Neural progenitor cell (in vitro differentiated cells): ENCODE measurements at regions not wholly inside any gene's neighbourhood (a gene's known extent, or its start where the extent isn't known, plus 50 kb on each side); places are given as distances from the start of the nearest gene placed in this dataset.

Source experiments
- DNase-seq: peaks from one replicate; pipeline ENCODE4 v3.0.0-alpha.2; 2016; ENCODE audit warnings: low spot score
- H2AFZ ChIP-seq: fragments of 200-600 bp; sonication (generic); replicated peaks from 2 replicates; pipeline ENCODE4 v1.6.1; 2016; ENCODE audit warnings: antibody characterized with exemption
- H3F3A ChIP-seq: fragments of 200-600 bp; sonication (generic); 2 replicates; pipeline ENCODE4 v1.6.1; 2016; ENCODE audit warnings: antibody characterized with exemption, low read depth
- H3K27ac ChIP-seq: fragments of 200-600 bp; sonication (generic); 2 replicates; pipeline ENCODE4 v1.5.1; 2016; ENCODE audit warnings: mild to moderate bottlenecking
- H3K27me3 ChIP-seq: fragments of 200-600 bp; sonication (generic); 2 replicates; pipeline ENCODE4 v1.6.1; 2016; ENCODE audit warnings: mild to moderate bottlenecking, moderate library complexity
- H3K36me3 ChIP-seq: fragments of 200-600 bp; sonication (generic); 2 replicates; pipeline ENCODE4 v1.5.1; 2016
- H3K4me1 ChIP-seq: fragments of 200-600 bp; sonication (generic); 2 replicates; pipeline ENCODE4 v1.6.1; 2016; ENCODE audit warnings: mixed run types
- H3K4me2 ChIP-seq: fragments of 200-600 bp; sonication (generic); 2 replicates; pipeline ENCODE4 v1.6.1; 2016
- H3K4me3 ChIP-seq: fragments of 200-600 bp; sonication (generic); 2 replicates; pipeline ENCODE4 v1.5.1; 2016
- H3K79me2 ChIP-seq: fragments of 200-600 bp; sonication (generic); 2 replicates; pipeline ENCODE4 v1.6.1; 2016; ENCODE audit warnings: low read depth
- H3K9ac ChIP-seq: fragments of 200-600 bp; sonication (generic); 2 replicates; pipeline ENCODE4 v1.6.1; 2016
- H3K9me3 ChIP-seq: fragments of 200-600 bp; sonication (generic); 2 replicates; pipeline ENCODE4 v1.5.1; 2016; ENCODE audit warnings: low read depth
- H4K20me1 ChIP-seq: fragments of 200-600 bp; sonication (generic); 2 replicates; pipeline ENCODE4 v1.6.1; 2016; ENCODE audit warnings: low read depth
- H3K27ac Mint-ChIP-seq: 3 replicates; pipeline ENCODE4 v1.8.0; 2021; ENCODE audit warnings: mixed read lengths
- H3K27me3 Mint-ChIP-seq: 2 replicates; pipeline ENCODE4 v1.8.0; 2022; ENCODE audit warnings: low read depth, mild to moderate bottlenecking, inconsistent platforms, moderate library complexity, mixed read lengths; ENCODE audit not compliant: insufficient read depth
- H3K36me3 Mint-ChIP-seq: 3 replicates; pipeline ENCODE4 v1.8.0; 2021; ENCODE audit warnings: mixed read lengths
- H3K4me1 Mint-ChIP-seq: 3 replicates; pipeline ENCODE4 v1.8.0; 2021; ENCODE audit warnings: mixed read lengths
- H3K4me3 Mint-ChIP-seq: 3 replicates; pipeline ENCODE4 v1.8.0; 2021; ENCODE audit warnings: mild to moderate bottlenecking, moderate library complexity, mixed read lengths
- H3K9me3 Mint-ChIP-seq: 3 replicates; pipeline ENCODE4 v1.8.0; 2020; ENCODE audit warnings: mixed read lengths
- EZH2 ChIP-seq: fragments of 200-600 bp; sonication (generic); IDR thresholded peaks from 2 replicates; pipeline ENCODE4 v1.6.1; 2017; ENCODE audit warnings: antibody characterized with exemption, mild to moderate bottlenecking, moderate library complexity
- EZH2phosphoT487 ChIP-seq: fragments of 200-600 bp; sonication (generic); IDR thresholded peaks from 2 replicates; pipeline ENCODE4 v1.6.1; 2017; ENCODE audit warnings: antibody characterized with exemption
- TF ChIP-seq, protein P1 (sequence below): fragments of 200-600 bp; sonication (generic); IDR thresholded peaks from 2 replicates; pipeline ENCODE4 v1.5.1; 2017; ENCODE audit warnings: antibody characterized with exemption, mild to moderate bottlenecking

DNA sequence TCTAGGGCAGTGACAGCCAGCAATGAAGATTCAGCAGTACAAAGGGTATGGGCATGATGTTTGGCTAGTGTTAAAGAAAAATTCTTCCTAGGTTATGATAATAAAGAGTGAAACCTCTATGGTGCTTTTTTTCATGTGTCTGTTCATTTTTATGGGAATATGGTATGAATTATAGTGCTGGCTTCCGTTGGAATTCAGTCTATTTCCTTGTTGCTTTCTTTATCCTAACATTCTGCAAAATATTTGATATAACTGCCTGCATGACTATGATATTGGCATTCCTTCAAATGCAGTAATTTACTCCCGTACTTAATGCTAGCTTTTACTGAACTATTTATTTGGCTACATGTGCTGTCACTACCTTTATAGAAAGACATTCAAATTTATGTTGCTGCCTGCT lies 57.6 kb upstream of the ATP11B start:
- Histone ChIP-seq H3K9me3 (no peaks in the 10 kb centered on the region), H3K36me3 (no peaks in the 10 kb centered on the region), H3F3A (no peaks in the 10 kb centered on the region), H3K9ac (no peak overlapping the region), H3K27me3 (no peaks in the 10 kb centered on the region), H2AFZ (no peak overlapping the region), H3K27ac (no peak overlapping the region), H3K4me1 (no peaks in the 10 kb centered on the region), H3K4me2 (no peak overlapping the region), H4K20me1 (no peaks in the 10 kb centered on the region), H3K4me3 (no peak overlapping the region), H3K79me2 (no peaks in the 10 kb centered on the region)
- no peak for TF ChIP-seq EZH2phosphoT487
- TF ChIP-seq, protein P1, sequence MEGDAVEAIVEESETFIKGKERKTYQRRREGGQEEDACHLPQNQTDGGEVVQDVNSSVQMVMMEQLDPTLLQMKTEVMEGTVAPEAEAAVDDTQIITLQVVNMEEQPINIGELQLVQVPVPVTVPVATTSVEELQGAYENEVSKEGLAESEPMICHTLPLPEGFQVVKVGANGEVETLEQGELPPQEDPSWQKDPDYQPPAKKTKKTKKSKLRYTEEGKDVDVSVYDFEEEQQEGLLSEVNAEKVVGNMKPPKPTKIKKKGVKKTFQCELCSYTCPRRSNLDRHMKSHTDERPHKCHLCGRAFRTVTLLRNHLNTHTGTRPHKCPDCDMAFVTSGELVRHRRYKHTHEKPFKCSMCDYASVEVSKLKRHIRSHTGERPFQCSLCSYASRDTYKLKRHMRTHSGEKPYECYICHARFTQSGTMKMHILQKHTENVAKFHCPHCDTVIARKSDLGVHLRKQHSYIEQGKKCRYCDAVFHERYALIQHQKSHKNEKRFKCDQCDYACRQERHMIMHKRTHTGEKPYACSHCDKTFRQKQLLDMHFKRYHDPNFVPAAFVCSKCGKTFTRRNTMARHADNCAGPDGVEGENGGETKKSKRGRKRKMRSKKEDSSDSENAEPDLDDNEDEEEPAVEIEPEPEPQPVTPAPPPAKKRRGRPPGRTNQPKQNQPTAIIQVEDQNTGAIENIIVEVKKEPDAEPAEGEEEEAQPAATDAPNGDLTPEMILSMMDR = no peak
- no peak for TF ChIP-seq EZH2
- DNase-seq = no peak
- Mint-ChIP-seq H3K4me3 (no peak overlapping the region), H3K27me3 (peaks cover 6% of the 10 kb centered on the region), H3K27ac (no peak overlapping the region), H3K9me3 (no peaks in the 10 kb centered on the region), H3K36me3 (no peaks in the 10 kb centered on the region), H3K4me1 (peaks cover 16% of the 10 kb centered on the region)

DNA sequence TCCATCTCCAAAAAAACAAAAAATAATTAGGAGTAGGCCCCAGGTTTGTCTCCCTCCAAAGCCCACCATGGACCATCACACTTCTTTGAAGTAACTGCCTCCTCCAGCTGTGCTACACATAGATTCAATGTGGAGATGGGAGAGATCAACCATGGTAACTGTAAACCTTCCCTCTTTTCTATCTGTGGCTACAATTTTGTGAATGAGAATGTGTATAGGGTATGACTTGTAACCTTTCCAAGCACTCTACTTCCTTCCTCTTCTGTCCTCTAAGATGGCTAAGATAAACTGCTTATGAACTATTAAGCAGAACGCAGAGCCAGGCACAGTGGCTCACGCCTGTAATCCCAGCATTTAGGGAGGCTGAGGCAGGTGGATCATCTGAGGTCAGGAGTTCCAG lies 55.5 kb upstream of the ATP11B start:
- Histone ChIP-seq H3K36me3 (no peaks in the 10 kb centered on the region), H3K27me3 (no peaks in the 10 kb centered on the region), H2AFZ (no peak overlapping the region), H3K27ac (no peak overlapping the region), H3K79me2 (no peaks in the 10 kb centered on the region), H4K20me1 (no peaks in the 10 kb centered on the region), H3K9ac (no peak overlapping the region), H3K9me3 (no peaks in the 10 kb centered on the region), H3K4me1 (no peaks in the 10 kb centered on the region), H3F3A (no peaks in the 10 kb centered on the region), H3K4me3 (no peak overlapping the region), H3K4me2 (no peak overlapping the region)
- DNase-seq = no peak
- Mint-ChIP-seq H3K36me3 (no peaks in the 10 kb centered on the region), H3K27ac (no peak overlapping the region), H3K27me3 (peaks cover 8% of the 10 kb centered on the region), H3K4me1 (peaks cover 19% of the 10 kb centered on the region), H3K9me3 (no peaks in the 10 kb centered on the region), H3K4me3 (no peak overlapping the region)
- TF ChIP-seq, protein P1 = no peak
- TF ChIP-seq EZH2 (no peak), EZH2phosphoT487 (no peak)

DNA sequence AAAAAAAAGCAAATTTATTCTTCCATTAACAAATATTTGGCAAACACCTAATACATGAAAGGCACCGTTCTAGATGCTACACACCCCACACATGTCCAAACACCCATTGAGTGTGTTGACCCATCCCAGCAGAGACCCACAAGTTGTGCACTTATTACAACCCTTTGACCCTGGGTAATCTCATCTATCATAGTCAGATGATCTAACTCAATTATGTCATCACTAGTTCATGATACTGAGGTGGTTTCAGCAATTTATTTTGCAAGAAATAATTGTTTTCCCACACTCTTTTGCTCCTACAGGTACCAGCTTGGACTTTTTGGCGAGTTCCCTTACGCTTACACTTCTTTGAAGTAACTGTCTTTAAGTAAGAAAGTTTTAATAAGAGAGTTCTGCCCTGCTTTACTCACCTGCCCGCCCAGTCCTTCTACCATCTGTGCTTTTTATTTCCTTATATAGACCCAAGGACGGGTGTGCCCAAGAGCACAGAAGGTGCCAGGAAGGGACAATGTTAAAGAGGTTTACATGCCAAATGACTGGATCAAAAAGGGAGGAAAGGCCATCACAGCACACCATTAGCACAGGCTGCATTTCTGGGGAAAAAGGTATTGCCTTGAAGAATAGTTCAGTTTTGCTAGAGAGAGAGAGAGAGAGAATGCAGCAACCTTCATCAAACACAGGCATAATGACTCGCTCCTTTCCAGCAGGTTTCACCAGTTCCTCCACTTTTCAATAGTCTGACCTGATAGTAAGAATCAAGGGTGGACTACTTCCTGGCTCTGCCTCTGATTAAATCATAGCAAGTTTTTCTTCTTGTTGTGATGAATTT lies 54.5 kb upstream of the ATP11B start:
- Histone ChIP-seq H3K36me3 (no peaks in the 10 kb centered on the region), H2AFZ (no peak overlapping the region), H4K20me1 (no peaks in the 10 kb centered on the region), H3K4me2 (no peak overlapping the region), H3K4me1 (no peaks in the 10 kb centered on the region), H3K27ac (no peak overlapping the region), H3K79me2 (no peaks in the 10 kb centered on the region), H3K9ac (no peak overlapping the region), H3K4me3 (no peak overlapping the region), H3K9me3 (no peaks in the 10 kb centered on the region), H3F3A (no peaks in the 10 kb centered on the region), H3K27me3 (no peaks in the 10 kb centered on the region)
- H3K36me3 Mint-ChIP-seq = no peaks in the 10 kb centered on the region
- TF ChIP-seq EZH2phosphoT487 = no peak
- H3K9me3 Mint-ChIP-seq = no peaks in the 10 kb centered on the region
- no peak overlapping the region for H3K27ac Mint-ChIP-seq
- H3K4me3 Mint-ChIP-seq = no peak overlapping the region
- peaks cover 8% of the 10 kb centered on the region for H3K27me3 Mint-ChIP-seq
- H3K4me1 Mint-ChIP-seq = peaks cover 19% of the 10 kb centered on the region
- DNase-seq = no peak

DNA sequence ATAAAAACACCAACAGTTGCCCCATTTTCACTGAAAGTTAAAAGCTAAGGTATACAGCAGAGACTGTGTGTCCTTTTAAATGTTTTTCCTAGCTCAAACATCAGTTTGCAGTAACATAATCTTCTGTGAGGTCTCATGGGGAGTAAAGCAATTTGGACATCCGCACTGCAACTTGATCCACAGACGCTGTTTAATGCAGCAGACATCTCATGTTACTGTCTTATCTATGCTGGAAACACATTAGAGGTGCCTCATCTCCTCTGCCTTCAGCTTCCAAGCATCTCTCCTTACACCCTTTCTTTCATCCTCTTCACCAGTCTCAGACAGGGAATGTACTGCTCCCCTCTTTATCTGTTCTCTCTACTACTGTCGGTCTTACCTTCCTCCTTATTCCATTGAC lies 53.7 kb upstream of the ATP11B start:
- Histone ChIP-seq H4K20me1 (no peaks in the 10 kb centered on the region), H3K9me3 (no peaks in the 10 kb centered on the region), H3K27me3 (no peaks in the 10 kb centered on the region), H3K36me3 (no peaks in the 10 kb centered on the region), H3K4me2 (no peak overlapping the region), H3K79me2 (no peaks in the 10 kb centered on the region), H3K27ac (no peak overlapping the region), H3K9ac (no peak overlapping the region), H3F3A (no peaks in the 10 kb centered on the region), H3K4me3 (no peak overlapping the region), H2AFZ (peak overlapping the region; percentile 79), H3K4me1 (no peaks in the 10 kb centered on the region)
- Mint-ChIP-seq H3K4me1 (peaks cover 19% of the 10 kb centered on the region), H3K9me3 (no peaks in the 10 kb centered on the region), H3K27ac (no peak overlapping the region), H3K4me3 (no peak overlapping the region), H3K36me3 (no peaks in the 10 kb centered on the region), H3K27me3 (peaks cover 8% of the 10 kb centered on the region)
- TF ChIP-seq, protein P1 = no peak
- TF ChIP-seq EZH2 = no peak
- TF ChIP-seq EZH2phosphoT487 = no peak
- no peak for DNase-seq
